Stimulated activated CD4-positive, alpha-beta T cell treated with anti-CD3 and anti-CD28 coated beads, Interleukin-12 subunit alpha, Interleukin-12 subunit beta, amount 100 ng/mL, for 48 hours (primary cell): ENCODE measurements at regions not wholly inside any gene's neighbourhood (a gene's known extent, or its start where the extent isn't known, plus 50 kb on each side); places are given as distances from the start of the nearest gene placed in this dataset.

Source experiments
- DNase-seq, 3 donors: peaks; one replicate each; pipeline ENCODE4 v3.0.0-alpha.2; 2020; ENCODE audit warnings: low read depth in 2 of 3, low spot score in 1 of 3

- no peak for DNase-seq
These were observed 1120.4 kb upstream of the WWC1 start for GRCh38 chr5:167171056-167171455.

GRCh38 chr5:167177736-167178135, 1113.7 kb upstream of the WWC1 start:
- no peak for DNase-seq

GRCh38 chr5:167180906-167181305, 1110.5 kb upstream of the WWC1 start:
- no peak for DNase-seq

- no peak for DNase-seq
These were observed 1085.6 kb upstream of the WWC1 start for GRCh38 chr5:167205881-167206280.

GRCh38 chr5:167207081-167207480, 1084.4 kb upstream of the WWC1 start:
- no peak for DNase-seq

- no peak for DNase-seq
These were observed 1082.5 kb upstream of the WWC1 start for GRCh38 chr5:167208911-167209310.

- no peak for DNase-seq
These were observed 1074.2 kb upstream of the WWC1 start for GRCh38 chr5:167217097-167217743.

GRCh38 chr5:167219298-167219697, 1072.1 kb upstream of the WWC1 start:
- no peak for DNase-seq

- DNase-seq, result no peak
These were observed 1065.1 kb upstream of the WWC1 start for GRCh38 chr5:167226386-167226785.

- no peak for DNase-seq
These were observed 1063.3 kb upstream of the WWC1 start for GRCh38 chr5:167228134-167228533.

- DNase-seq, result no peak
These were observed 1061.7 kb upstream of the WWC1 start for GRCh38 chr5:167229751-167230150.

GRCh38 chr5:167230414-167230813, 1061.0 kb upstream of the WWC1 start:
- DNase-seq, result no peak

GRCh38 chr5:167232675-167233311, 1058.7 kb upstream of the WWC1 start:
- no peak for DNase-seq

GRCh38 chr5:167233507-167234220, 1057.8 kb upstream of the WWC1 start:
- no peak for DNase-seq

GRCh38 chr5:167241436-167242067, 1049.9 kb upstream of the WWC1 start:
- no peak for DNase-seq

- DNase-seq, result no peak
These were observed 1048.7 kb upstream of the WWC1 start for GRCh38 chr5:167242701-167243100.

- DNase-seq, result no peak
These were observed 1048.0 kb upstream of the WWC1 start for GRCh38 chr5:167243463-167243862.

- DNase-seq, result no peak
These were observed 1046.9 kb upstream of the WWC1 start for GRCh38 chr5:167244583-167244982.

- no peak for DNase-seq
These were observed 1045.6 kb upstream of the WWC1 start for GRCh38 chr5:167245868-167246267.

GRCh38 chr5:167247816-167248215, 1043.6 kb upstream of the WWC1 start:
- DNase-seq, result no peak

GRCh38 chr5:167248257-167248656, 1043.2 kb upstream of the WWC1 start:
- DNase-seq, result no peak

GRCh38 chr5:167250996-167251395, 1040.4 kb upstream of the WWC1 start:
- no peak for DNase-seq
